CD1c-positive myeloid dendritic cell (primary cell): ENCODE measurements at regions not wholly inside any gene's neighbourhood (a gene's known extent, or its start where the extent isn't known, plus 50 kb on each side); places are given as distances from the start of the nearest gene placed in this dataset.
"Not testable (repeated sequence)": the region's sequence is repeated elsewhere in the genome, so short reads cannot be mapped to it uniquely, and the experiment has no call there.

Source experiments
- DNase-seq: peaks from one replicate; pipeline ENCODE4 v3.0.0-alpha.2; 2016; ENCODE audit errors: extremely low spot score

GRCh38 chr10:128576943-128577670 lies 450.9 kb upstream of the MKI67 start:
- DNase-seq = no peak

- DNase-seq = no peak
Measured at GRCh38 chr10:128577958-128578750, 451.9 kb upstream of the MKI67 start.

GRCh38 chr10:128578766-128579165 lies 452.5 kb upstream of the MKI67 start:
- DNase-seq = no peak

GRCh38 chr10:128579280-128579865 lies 453.1 kb upstream of the MKI67 start:
- no peak for DNase-seq

GRCh38 chr10:128579901-128580300 lies 453.7 kb upstream of the MKI67 start:
- no peak for DNase-seq

GRCh38 chr10:128583125-128583524 lies 456.9 kb upstream of the MKI67 start:
- not testable (repeated sequence) for DNase-seq

GRCh38 chr10:128586599-128586998 lies 460.4 kb upstream of the MKI67 start:
- not testable (repeated sequence) for DNase-seq

GRCh38 chr10:128587689-128588088 lies 461.5 kb upstream of the MKI67 start:
- no peak for DNase-seq

GRCh38 chr10:128588402-128588801 lies 462.2 kb upstream of the MKI67 start:
- no peak for DNase-seq

GRCh38 chr10:128594688-128595087 lies 468.5 kb upstream of the MKI67 start:
- no peak for DNase-seq

GRCh38 chr10:128596906-128597305 lies 470.7 kb upstream of the MKI67 start:
- no peak for DNase-seq

- DNase-seq = no peak
Measured at GRCh38 chr10:128599030-128599429, 472.8 kb upstream of the MKI67 start.

GRCh38 chr10:128599538-128599937 lies 473.3 kb upstream of the MKI67 start:
- no peak for DNase-seq

- DNase-seq = no peak
Measured at GRCh38 chr10:128602183-128602582, 476.0 kb upstream of the MKI67 start.

GRCh38 chr10:128604025-128604424 lies 477.8 kb upstream of the MKI67 start:
- DNase-seq = no peak

GRCh38 chr10:128605180-128605579 lies 479.0 kb upstream of the MKI67 start:
- DNase-seq = no peak

- no peak for DNase-seq
Measured at GRCh38 chr10:128606055-128606454, 479.8 kb upstream of the MKI67 start.

GRCh38 chr10:128608791-128609190 lies 482.6 kb upstream of the MKI67 start:
- DNase-seq = no peak

- no peak for DNase-seq
Measured at GRCh38 chr10:128609460-128609859, 483.2 kb upstream of the MKI67 start.

- DNase-seq = no peak
Measured at GRCh38 chr10:128610113-128610512, 483.9 kb upstream of the MKI67 start.

GRCh38 chr10:128612195-128612594 lies 486.0 kb upstream of the MKI67 start:
- no peak for DNase-seq

GRCh38 chr10:128612631-128613030 lies 486.4 kb upstream of the MKI67 start:
- no peak for DNase-seq
